Uterus (tissue), 2 donors: ENCODE measurements at regions not wholly inside any gene's neighbourhood (a gene's known extent, or its start where the extent isn't known, plus 50 kb on each side); places are given as distances from the start of the nearest gene placed in this dataset.

Experiments
- POLR2A ChIP-seq, 2 donors: fragments of 450-650 bp; IDR thresholded peaks; one replicate each; pipeline ENCODE4 v1.6.1; 2016; ENCODE audit warnings: antibody characterized with exemption in 2 of 2, mild to moderate bottlenecking in 1 of 2, moderate library complexity in 1 of 2
- TF ChIP-seq, protein P1 (sequence below), 4 experiments: fragments of 200-600 bp in 2 of 4; fragments of 450-650 bp in 2 of 4; sonication (generic) in 2 of 4; IDR thresholded peaks; one replicate each; pipeline ENCODE4 v1.5.1; 2016 to 2019; ENCODE audit warnings: antibody characterized with exemption in 4 of 4, mild to moderate bottlenecking in 2 of 4, moderate library complexity in 1 of 4

DNA sequence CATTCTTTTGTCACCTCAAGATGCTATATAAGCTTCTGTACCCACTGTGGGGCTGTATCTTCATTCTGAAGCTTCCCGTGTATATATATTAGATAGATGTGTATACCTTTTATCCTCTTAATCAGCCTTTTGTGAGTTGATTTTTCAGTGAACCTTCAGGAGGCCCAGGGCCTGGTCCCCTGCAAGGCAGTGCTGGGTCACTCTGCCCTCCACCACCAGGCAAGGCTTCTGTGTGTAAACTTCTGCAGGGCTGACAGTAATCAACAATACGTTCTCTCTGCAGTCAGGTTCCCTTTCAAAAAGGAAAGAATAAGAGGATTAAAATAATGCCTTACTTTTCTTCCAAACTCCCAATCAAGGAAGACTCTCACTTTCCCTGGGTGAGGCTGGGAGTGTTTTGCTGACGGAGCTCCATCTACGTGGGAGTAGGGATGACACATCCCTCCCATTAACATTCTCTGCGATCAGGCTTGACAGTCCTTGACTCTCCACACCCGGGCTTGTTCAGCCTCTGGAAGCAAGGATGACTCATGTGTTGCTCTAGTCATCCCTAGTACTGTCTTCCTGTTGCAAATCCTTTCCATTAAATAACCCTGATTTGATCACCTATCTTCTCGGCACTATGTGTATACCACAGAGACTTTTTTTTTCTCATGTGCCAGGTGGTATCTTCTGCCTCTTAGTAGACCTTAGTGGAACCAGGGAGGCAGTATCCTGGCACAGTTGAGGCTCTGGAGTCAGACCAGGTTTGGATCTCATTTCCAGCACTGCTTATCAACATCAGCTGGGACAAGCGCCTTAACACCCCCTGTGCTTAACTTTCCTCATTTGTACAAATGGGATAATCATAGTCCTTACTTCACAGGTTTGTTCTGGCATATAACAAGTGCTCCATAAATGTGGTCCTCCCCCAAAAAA lies 70.3 kb upstream of the KCNK1 start:
- TF ChIP-seq, protein P1, sequence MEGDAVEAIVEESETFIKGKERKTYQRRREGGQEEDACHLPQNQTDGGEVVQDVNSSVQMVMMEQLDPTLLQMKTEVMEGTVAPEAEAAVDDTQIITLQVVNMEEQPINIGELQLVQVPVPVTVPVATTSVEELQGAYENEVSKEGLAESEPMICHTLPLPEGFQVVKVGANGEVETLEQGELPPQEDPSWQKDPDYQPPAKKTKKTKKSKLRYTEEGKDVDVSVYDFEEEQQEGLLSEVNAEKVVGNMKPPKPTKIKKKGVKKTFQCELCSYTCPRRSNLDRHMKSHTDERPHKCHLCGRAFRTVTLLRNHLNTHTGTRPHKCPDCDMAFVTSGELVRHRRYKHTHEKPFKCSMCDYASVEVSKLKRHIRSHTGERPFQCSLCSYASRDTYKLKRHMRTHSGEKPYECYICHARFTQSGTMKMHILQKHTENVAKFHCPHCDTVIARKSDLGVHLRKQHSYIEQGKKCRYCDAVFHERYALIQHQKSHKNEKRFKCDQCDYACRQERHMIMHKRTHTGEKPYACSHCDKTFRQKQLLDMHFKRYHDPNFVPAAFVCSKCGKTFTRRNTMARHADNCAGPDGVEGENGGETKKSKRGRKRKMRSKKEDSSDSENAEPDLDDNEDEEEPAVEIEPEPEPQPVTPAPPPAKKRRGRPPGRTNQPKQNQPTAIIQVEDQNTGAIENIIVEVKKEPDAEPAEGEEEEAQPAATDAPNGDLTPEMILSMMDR (IDR thresholded peaks at IDR 0.05): no peak
- no peak for TF ChIP-seq POLR2A (IDR thresholded peaks at IDR 0.05)
